A549 (cell line): ENCODE measurements at regions not wholly inside any gene's neighbourhood (a gene's known extent, or its start where the extent isn't known, plus 50 kb on each side); places are given as distances from the start of the nearest gene placed in this dataset.

Experiments
- ATAC-seq, 2 experiments: fragments of 200-7000 bp in 1 of 2; fragments of >200 bp in 1 of 2; cut with Nextera tagmentation in 1 of 2; cut with Tn5 transposase in 1 of 2; 3 replicates each; pipeline versions ENCODE4 v1.8.0 to v1.9.1; 2018 to 2020; ENCODE audit warnings: mild to moderate bottlenecking in 1 of 2, moderate library complexity in 1 of 2
- CTCF ChIA-PET: fragments of 300-600 bp; sonication (Branson Sonifier 250); formaldehyde crosslinking; extraction: SDS; loops from one replicate; lab custom pipeline; 2021; ENCODE audit warnings: antibody characterized with exemption, inconsistent platforms; lab: Yijun Ruan, JAX
- POLR2A ChIA-PET: fragments of 350-600 bp; formaldehyde crosslinking; extraction: SDS; loops from one replicate; lab custom pipeline; 2021; ENCODE audit warnings: antibody characterized with exemption, inconsistent platforms; lab: Yijun Ruan, JAX
- DNase-seq, 2 experiments: peaks; one replicate each; pipeline versions ENCODE4 v3.0.0 to v3.0.0-alpha.2; 2011 to 2016; ENCODE audit warnings: low read depth in 1 of 2, low spot score in 1 of 2
- FAIRE-seq: peaks from 2 replicates; lab custom pipeline; 2011; peaks lifted over from hg19 to GRCh38; lab: Jason Lieb, UNC
- H3K27ac ChIP-seq, 2 experiments: fragments of >200 bp; sonication (Bioruptor Twin); formaldehyde crosslinking; 3 replicates each; pipeline ENCODE4 v1.5.1; 2016 to 2017
- H3K4me1 ChIP-seq: fragments of >200 bp; sonication (Bioruptor Twin); formaldehyde crosslinking; 3 replicates; pipeline ENCODE4 v1.6.1; 2016
- H3K4me2 ChIP-seq: fragments of >200 bp; sonication (Bioruptor Twin); formaldehyde crosslinking; 3 replicates; pipeline ENCODE4 v1.6.1; 2016
- H3K4me3 ChIP-seq: fragments of >200 bp; sonication (Bioruptor Twin); formaldehyde crosslinking; 3 replicates; pipeline ENCODE4 v1.5.1; 2016
- H3K9me3 ChIP-seq: fragments of >200 bp; sonication (Bioruptor Twin); formaldehyde crosslinking; 3 replicates; pipeline ENCODE4 v1.6.1; 2016
- BHLHE40 ChIP-seq: IDR thresholded peaks from 2 replicates; pipeline ENCODE4 v1.6.1; 2012; ENCODE audit warnings: low read depth, low read length, inconsistent platforms
- CBX2 ChIP-seq: fragments of 200-600 bp; sonication (generic); IDR thresholded peaks from 2 replicates; pipeline ENCODE4 v1.6.1; 2016; ENCODE audit warnings: low read depth, mild to moderate bottlenecking, borderline replicate concordance
- EP300 ChIP-seq, 2 experiments: fragments of >200 bp; sonication (Bioruptor Twin); formaldehyde crosslinking; IDR thresholded peaks; 2 replicates in 1 of 2; 3 replicates in 1 of 2; pipeline ENCODE4 v1.6.1; 2016 to 2017
- ESRRA ChIP-seq: fragments of 150-350 bp; IDR thresholded peaks from 2 replicates; pipeline ENCODE4 v1.6.1; 2014; ENCODE audit warnings: mild to moderate bottlenecking, low read length, borderline replicate concordance
- HOXA7 ChIP-seq: fragments of 250-450 bp; sonication (Bioruptor Pico); IDR thresholded peaks from 2 replicates; pipeline ENCODE4 v1.5.0; 2020; ENCODE audit warnings: mild to moderate bottlenecking, moderate library complexity
- JUN ChIP-seq, 2 experiments: fragments of >200 bp; sonication (Bioruptor Twin); formaldehyde crosslinking; IDR thresholded peaks; 2 replicates in 1 of 2; 3 replicates in 1 of 2; pipeline ENCODE4 v1.6.1; 2016 to 2017
- JUNB ChIP-seq: fragments of >200 bp; sonication (Bioruptor Twin); formaldehyde crosslinking; IDR thresholded peaks from 2 replicates; pipeline ENCODE4 v1.6.1; 2016
- KDM1A ChIP-seq: fragments of 200-600 bp; sonication (generic); IDR thresholded peaks from 2 replicates; pipeline ENCODE4 v1.6.1; 2016; ENCODE audit warnings: low read depth, mild to moderate bottlenecking
- MAFK ChIP-seq: fragments of 450-650 bp; IDR thresholded peaks from 2 replicates; pipeline ENCODE4 v1.6.1; 2014; ENCODE audit not compliant: partially characterized antibody
- MAZ ChIP-seq: fragments of 150-350 bp; IDR thresholded peaks from 2 replicates; pipeline ENCODE4 v1.6.1; 2014; ENCODE audit warnings: antibody characterized with exemption, low read depth, low read length, borderline replicate concordance
- MYC ChIP-seq: IDR thresholded peaks from 2 replicates; pipeline ENCODE4 v1.6.1; 2012; ENCODE audit warnings: mild to moderate bottlenecking, inconsistent platforms, low read length, improper control_type of control experiment, borderline replicate concordance
- NR3C1 ChIP-seq: fragments of >200 bp; sonication (Bioruptor Twin); formaldehyde crosslinking; IDR thresholded peaks from 3 replicates; pipeline ENCODE4 v1.6.1; 2017
- POLR2A ChIP-seq: IDR thresholded peaks from 2 replicates; pipeline ENCODE4 v1.6.1; 2012; ENCODE audit warnings: mild to moderate bottlenecking, low read length
- RAD21 ChIP-seq, 2 experiments: fragments of >200 bp in 1 of 2; sonication (Bioruptor Twin) in 1 of 2; formaldehyde crosslinking in 1 of 2; IDR thresholded peaks in 1 of 2; conservative IDR thresholded peaks in 1 of 2; 2 replicates in 1 of 2; 3 replicates in 1 of 2; pipeline ENCODE4 v1.6.1; 2012 to 2018; ENCODE audit warnings: inconsistent platforms in 1 of 2
- RCOR1 ChIP-seq: fragments of 150-350 bp; IDR thresholded peaks from 2 replicates; pipeline ENCODE4 v1.6.1; 2014; ENCODE audit warnings: antibody characterized with exemption, low read length, low read depth
- TP53 ChIP-seq: fragments of 250-450 bp; sonication (Bioruptor Pico); IDR thresholded peaks from 2 replicates; pipeline ENCODE4 v1.5.0; 2021; ENCODE audit warnings: mild to moderate bottlenecking, moderate library complexity
- ZC3H11A ChIP-seq: fragments of 450-650 bp; IDR thresholded peaks from 2 replicates; pipeline ENCODE4 v1.6.1; 2014; ENCODE audit warnings: antibody characterized with exemption, mild to moderate bottlenecking
- ZNF302 ChIP-seq: fragments of 250-450 bp; sonication (Bioruptor Pico); IDR thresholded peaks from 2 replicates; pipeline ENCODE4 v1.9.0; 2021; ENCODE audit warnings: inconsistent platforms, mild to moderate bottlenecking, moderate library complexity
- WGBS: methylation state at CpG from one replicate; pipeline ENCODE4 v1.1.6; 2017; ENCODE audit errors: missing lambda C conversion rate; 5-methylcytosine and 5-hydroxymethylcytosine counted together
- TF ChIP-seq, protein P1 (sequence below): IDR thresholded peaks from 2 replicates; pipeline ENCODE4 v1.6.1; 2012; ENCODE audit warnings: low read depth, borderline replicate concordance
- TF ChIP-seq, protein P2 (sequence below): IDR thresholded peaks from 2 replicates; pipeline ENCODE4 v1.6.1; 2012
- TF ChIP-seq, protein P3 (sequence below): fragments of 250-450 bp; sonication (Bioruptor Pico); IDR thresholded peaks from 2 replicates; pipeline ENCODE4 v1.5.0; 2020; ENCODE audit warnings: low read depth, mild to moderate bottlenecking, moderate library complexity
- TF ChIP-seq, protein P4 (sequence below): fragments of >200 bp; sonication (Bioruptor Twin); formaldehyde crosslinking; IDR thresholded peaks from 3 replicates; pipeline ENCODE4 v1.6.1; 2016
- TF ChIP-seq, protein P5 (sequence below): fragments of >200 bp; sonication (Bioruptor Twin); formaldehyde crosslinking; IDR thresholded peaks from 3 replicates; pipeline ENCODE4 v1.5.1; 2016
- TF ChIP-seq, protein P6 (sequence below): fragments of 200-600 bp; sonication (generic); IDR thresholded peaks from 2 replicates; pipeline ENCODE4 v1.6.1; 2016; ENCODE audit warnings: antibody characterized with exemption, mild to moderate bottlenecking, moderate library complexity

DNA sequence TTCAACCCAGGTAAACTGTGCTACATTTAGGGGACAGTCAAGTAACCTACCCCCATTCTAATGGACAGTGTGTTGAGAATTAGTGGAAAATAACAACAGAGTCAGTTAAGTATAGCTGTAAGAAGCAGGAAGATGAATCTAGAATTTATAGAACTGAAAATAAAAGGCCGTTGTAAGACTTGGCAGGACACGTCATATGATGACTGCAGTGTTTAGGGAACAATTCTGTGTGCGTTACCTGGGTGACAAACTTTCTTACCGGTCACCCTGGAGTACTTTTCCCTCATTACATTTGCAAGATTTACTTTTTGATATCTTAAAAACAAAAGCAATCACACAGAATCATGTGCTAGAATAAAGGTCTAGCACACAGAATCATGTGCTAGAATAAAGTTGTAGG, 536.3 kb upstream of the ZNF717 start:
- Histone ChIP-seq H3K4me2 (no peak overlapping the region), H3K9me3 (no peaks in the 10 kb centered on the region; the same call in 2 of the 3 replicates), H3K4me3 (no peak overlapping the region), H3K4me1 (no peaks in the 10 kb centered on the region), H3K27ac (no peak overlapping the region)
- TF ChIP-seq ESRRA (no peak), ZNF302 (no peak), NR3C1 (no peak), EP300 (IDR thresholded peaks at IDR 0.05) (no peak)
- TF ChIP-seq, protein P1, sequence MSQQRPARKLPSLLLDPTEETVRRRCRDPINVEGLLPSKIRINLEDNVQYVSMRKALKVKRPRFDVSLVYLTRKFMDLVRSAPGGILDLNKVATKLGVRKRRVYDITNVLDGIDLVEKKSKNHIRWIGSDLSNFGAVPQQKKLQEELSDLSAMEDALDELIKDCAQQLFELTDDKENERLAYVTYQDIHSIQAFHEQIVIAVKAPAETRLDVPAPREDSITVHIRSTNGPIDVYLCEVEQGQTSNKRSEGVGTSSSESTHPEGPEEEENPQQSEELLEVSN = no peak
- FAIRE-seq (no peak), DNase-seq (no peak), ATAC-seq (no peak)
- ChIA-PET CTCF (no interaction called here), POLR2A (no interaction called here)
- WGBS = 2% methylated on average over 4 of the region's 4 CpGs

DNA sequence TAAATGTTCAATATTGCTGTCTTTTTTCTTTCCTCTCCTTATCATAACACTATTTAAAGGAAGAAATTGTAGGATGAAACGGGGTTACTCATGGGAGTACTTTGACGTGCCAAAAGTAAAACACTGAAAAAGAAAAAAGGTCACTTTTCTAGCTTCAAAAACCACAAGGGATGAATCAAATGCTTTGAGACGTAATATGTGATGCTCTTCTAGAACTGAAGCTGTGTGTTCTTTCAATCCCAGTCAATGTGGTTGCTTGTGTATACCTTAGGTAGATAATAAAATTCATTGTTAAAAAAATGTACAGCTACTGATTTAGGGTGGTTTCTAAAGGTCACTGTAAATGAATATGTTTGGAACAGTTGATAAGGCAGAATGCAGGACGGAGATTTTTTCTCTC, 538.8 kb upstream of the ZNF717 start:
- no peak overlapping the region for H3K4me3 ChIP-seq
- no peak overlapping the region for H3K27ac ChIP-seq
- no peak for TF ChIP-seq KDM1A
- no peak for TF ChIP-seq RCOR1
- TF ChIP-seq MAFK = no peak
- TF ChIP-seq, protein P2, sequence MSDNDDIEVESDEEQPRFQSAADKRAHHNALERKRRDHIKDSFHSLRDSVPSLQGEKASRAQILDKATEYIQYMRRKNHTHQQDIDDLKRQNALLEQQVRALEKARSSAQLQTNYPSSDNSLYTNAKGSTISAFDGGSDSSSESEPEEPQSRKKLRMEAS = no peak
- TF ChIP-seq, protein P3, sequence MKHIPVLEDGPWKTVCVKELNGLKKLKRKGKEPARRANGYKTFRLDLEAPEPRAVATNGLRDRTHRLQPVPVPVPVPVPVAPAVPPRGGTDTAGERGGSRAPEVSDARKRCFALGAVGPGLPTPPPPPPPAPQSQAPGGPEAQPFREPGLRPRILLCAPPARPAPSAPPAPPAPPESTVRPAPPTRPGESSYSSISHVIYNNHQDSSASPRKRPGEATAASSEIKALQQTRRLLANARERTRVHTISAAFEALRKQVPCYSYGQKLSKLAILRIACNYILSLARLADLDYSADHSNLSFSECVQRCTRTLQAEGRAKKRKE (CRISPR knock-in tag) = no peak
- TF ChIP-seq, protein P4, sequence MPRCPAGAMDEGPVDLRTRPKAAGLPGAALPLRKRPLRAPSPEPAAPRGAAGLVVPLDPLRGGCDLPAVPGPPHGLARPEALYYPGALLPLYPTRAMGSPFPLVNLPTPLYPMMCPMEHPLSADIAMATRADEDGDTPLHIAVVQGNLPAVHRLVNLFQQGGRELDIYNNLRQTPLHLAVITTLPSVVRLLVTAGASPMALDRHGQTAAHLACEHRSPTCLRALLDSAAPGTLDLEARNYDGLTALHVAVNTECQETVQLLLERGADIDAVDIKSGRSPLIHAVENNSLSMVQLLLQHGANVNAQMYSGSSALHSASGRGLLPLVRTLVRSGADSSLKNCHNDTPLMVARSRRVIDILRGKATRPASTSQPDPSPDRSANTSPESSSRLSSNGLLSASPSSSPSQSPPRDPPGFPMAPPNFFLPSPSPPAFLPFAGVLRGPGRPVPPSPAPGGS = no peak
- TF ChIP-seq, protein P5, sequence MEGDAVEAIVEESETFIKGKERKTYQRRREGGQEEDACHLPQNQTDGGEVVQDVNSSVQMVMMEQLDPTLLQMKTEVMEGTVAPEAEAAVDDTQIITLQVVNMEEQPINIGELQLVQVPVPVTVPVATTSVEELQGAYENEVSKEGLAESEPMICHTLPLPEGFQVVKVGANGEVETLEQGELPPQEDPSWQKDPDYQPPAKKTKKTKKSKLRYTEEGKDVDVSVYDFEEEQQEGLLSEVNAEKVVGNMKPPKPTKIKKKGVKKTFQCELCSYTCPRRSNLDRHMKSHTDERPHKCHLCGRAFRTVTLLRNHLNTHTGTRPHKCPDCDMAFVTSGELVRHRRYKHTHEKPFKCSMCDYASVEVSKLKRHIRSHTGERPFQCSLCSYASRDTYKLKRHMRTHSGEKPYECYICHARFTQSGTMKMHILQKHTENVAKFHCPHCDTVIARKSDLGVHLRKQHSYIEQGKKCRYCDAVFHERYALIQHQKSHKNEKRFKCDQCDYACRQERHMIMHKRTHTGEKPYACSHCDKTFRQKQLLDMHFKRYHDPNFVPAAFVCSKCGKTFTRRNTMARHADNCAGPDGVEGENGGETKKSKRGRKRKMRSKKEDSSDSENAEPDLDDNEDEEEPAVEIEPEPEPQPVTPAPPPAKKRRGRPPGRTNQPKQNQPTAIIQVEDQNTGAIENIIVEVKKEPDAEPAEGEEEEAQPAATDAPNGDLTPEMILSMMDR = no peak
- no peak for TF ChIP-seq MAZ
- TF ChIP-seq EP300 (IDR thresholded peaks at IDR 0.05) = no peak
- CTCF ChIA-PET = no interaction called here
- H3K4me1 ChIP-seq = no peaks in the 10 kb centered on the region
- ATAC-seq (no peak), FAIRE-seq (no peak), DNase-seq (no peak)
- POLR2A ChIA-PET = no interaction called here
- under 1% methylated on average over 4 of the region's 4 CpGs for whole genome bisulfite sequencing
- H3K4me2 ChIP-seq = no peak overlapping the region
- no peaks in the 10 kb centered on the region; the same call in 2 of the 3 replicates for H3K9me3 ChIP-seq

DNA sequence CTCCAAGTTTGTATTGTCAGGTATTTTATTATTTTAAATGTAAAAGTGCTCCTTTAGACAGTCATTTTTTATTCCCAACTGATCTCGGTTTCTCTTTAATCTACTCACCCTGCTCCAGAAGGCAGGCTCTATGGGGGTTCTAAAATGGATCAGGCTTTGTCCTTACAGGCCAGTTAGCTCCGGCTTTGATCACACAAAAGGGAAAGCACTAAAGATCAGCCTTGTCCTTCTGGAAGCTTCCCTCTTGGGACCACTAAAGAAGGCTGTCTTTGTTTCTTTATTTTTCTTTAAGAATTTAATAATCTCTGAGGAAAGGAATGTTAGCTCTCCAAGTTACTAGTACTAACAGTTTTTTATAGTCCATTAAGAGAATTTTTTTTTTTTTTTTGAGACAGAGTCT, 560.5 kb upstream of the ZNF717 start:
- CTCF ChIA-PET = interaction anchor here (0.6 kb wide), 1 partner anchor 24 kb away, joined by 3 read pairs; no protein-coding TSS in a partner anchor
- ATAC-seq = no peak
- no peaks in the 10 kb centered on the region for H3K4me1 ChIP-seq
- no peak for FAIRE-seq
- H3K4me3 ChIP-seq = no peak overlapping the region
- H3K9me3 ChIP-seq = peaks cover 3% of the 10 kb centered on the region
- DNase-seq = no peak
- no peak overlapping the region for H3K27ac ChIP-seq
- WGBS = 9% methylated on average over 2 of the region's 2 CpGs
- no peak overlapping the region for H3K4me2 ChIP-seq
- POLR2A ChIA-PET = no interaction called here
- TF ChIP-seq JUN (IDR thresholded peaks at IDR 0.05) (no peak), BHLHE40 (no peak), CBX2 (no peak), JUNB (no peak), RAD21 (conservative IDR thresholded peaks at IDR 0.05 in 1 of 2, IDR thresholded peaks at IDR 0.05 in 1 of 2) (no peak), TP53 (CRISPR knock-in tag) (no peak), MAFK (no peak), MYC (no peak), HOXA7 (no peak), NR3C1 (no peak), ZC3H11A (no peak), POLR2A (no peak)
- TF ChIP-seq, protein P6, sequence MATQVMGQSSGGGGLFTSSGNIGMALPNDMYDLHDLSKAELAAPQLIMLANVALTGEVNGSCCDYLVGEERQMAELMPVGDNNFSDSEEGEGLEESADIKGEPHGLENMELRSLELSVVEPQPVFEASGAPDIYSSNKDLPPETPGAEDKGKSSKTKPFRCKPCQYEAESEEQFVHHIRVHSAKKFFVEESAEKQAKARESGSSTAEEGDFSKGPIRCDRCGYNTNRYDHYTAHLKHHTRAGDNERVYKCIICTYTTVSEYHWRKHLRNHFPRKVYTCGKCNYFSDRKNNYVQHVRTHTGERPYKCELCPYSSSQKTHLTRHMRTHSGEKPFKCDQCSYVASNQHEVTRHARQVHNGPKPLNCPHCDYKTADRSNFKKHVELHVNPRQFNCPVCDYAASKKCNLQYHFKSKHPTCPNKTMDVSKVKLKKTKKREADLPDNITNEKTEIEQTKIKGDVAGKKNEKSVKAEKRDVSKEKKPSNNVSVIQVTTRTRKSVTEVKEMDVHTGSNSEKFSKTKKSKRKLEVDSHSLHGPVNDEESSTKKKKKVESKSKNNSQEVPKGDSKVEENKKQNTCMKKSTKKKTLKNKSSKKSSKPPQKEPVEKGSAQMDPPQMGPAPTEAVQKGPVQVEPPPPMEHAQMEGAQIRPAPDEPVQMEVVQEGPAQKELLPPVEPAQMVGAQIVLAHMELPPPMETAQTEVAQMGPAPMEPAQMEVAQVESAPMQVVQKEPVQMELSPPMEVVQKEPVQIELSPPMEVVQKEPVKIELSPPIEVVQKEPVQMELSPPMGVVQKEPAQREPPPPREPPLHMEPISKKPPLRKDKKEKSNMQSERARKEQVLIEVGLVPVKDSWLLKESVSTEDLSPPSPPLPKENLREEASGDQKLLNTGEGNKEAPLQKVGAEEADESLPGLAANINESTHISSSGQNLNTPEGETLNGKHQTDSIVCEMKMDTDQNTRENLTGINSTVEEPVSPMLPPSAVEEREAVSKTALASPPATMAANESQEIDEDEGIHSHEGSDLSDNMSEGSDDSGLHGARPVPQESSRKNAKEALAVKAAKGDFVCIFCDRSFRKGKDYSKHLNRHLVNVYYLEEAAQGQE = no peak
- TF ChIP-seq, protein P5 = no peak
